RWPE2 (cell line): ENCODE measurements at regions not wholly inside any gene's neighbourhood (a gene's known extent, or its start where the extent isn't known, plus 50 kb on each side); places are given as distances from the start of the nearest gene placed in this dataset.

Experiments
- ATAC-seq: fragments of 200-7000 bp; cut with Tn5 transposase; 3 replicates; pipeline ENCODE4 v1.9.1; 2021; ENCODE audit warnings: low read depth
- DNase-seq: peaks from one replicate; pipeline ENCODE4 v3.0.0-alpha.2; 2020; ENCODE audit warnings: low spot score
- H3K27ac ChIP-seq: fragments of 450-650 bp; 2 replicates; pipeline ENCODE4 v1.5.1; 2017; ENCODE audit warnings: mild to moderate bottlenecking; ENCODE audit not compliant: poor library complexity, severe bottlenecking
- H3K27me3 ChIP-seq: fragments of 250-450 bp; sonication (Bioruptor Pico); 2 replicates; pipeline ENCODE4 v1.5.1; 2021; ENCODE audit warnings: mild to moderate bottlenecking, moderate library complexity; ENCODE audit not compliant: insufficient read depth, poor library complexity, severe bottlenecking
- H3K36me3 ChIP-seq: fragments of 250-450 bp; sonication (Bioruptor Pico); 2 replicates; pipeline ENCODE4 v1.5.1; 2020; ENCODE audit warnings: low read depth, mild to moderate bottlenecking, moderate library complexity
- H3K4me1 ChIP-seq: fragments of 250-450 bp; sonication (Bioruptor Pico); 2 replicates; pipeline ENCODE4 v1.5.1; 2021; ENCODE audit warnings: mild to moderate bottlenecking, moderate library complexity; ENCODE audit not compliant: insufficient read depth, poor library complexity, severe bottlenecking
- H3K4me3 ChIP-seq: fragments of 250-450 bp; sonication (Bioruptor Pico); 2 replicates; pipeline ENCODE4 v1.5.1; 2021; ENCODE audit warnings: mild to moderate bottlenecking, moderate library complexity; ENCODE audit not compliant: severe bottlenecking
- H3K9me3 ChIP-seq: fragments of 250-450 bp; sonication (Bioruptor Pico); 2 replicates; pipeline ENCODE4 v1.5.1; 2021; ENCODE audit warnings: mild to moderate bottlenecking, moderate library complexity; ENCODE audit not compliant: severe bottlenecking
- CTCF ChIP-seq: fragments of 450-650 bp; IDR thresholded peaks from one replicate; pipeline ENCODE4 v1.5.1; 2017; ENCODE audit warnings: mild to moderate bottlenecking, moderate library complexity; ENCODE audit not compliant: poor library complexity, severe bottlenecking

GRCh38 chrX:39938466-39938865 is 159.3 kb downstream of the BCOR start:
- ATAC-seq, result no peak
- Histone ChIP-seq H3K4me3 (no peak overlapping the region), H3K27me3 (no peaks in the 10 kb centered on the region), H3K9me3 (no peaks in the 10 kb centered on the region), H3K36me3 (no peaks in the 10 kb centered on the region), H3K27ac (no peak overlapping the region), H3K4me1 (no peaks in the 10 kb centered on the region)
- no peak for DNase-seq
- TF ChIP-seq CTCF, result no peak

DNA sequence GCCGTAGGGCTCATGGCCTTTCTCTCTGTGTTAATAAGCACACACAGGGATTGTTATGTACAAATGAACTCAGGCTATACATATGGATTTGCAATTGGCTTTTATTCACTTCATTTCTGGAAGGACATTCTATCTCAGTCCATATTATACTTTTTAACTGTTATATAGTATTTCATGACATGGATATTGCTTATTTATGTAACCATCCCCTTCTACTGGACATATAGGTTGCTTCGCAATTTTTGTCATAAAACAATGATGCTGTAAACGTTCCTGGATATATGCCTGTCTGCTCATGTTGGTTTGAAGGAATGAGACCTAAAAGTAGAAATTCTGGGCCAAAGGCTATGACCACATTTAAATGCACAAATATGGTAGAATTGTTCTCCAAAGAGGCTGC is 158.1 kb downstream of the BCOR start:
- ATAC-seq, result no peak
- H3K4me1 ChIP-seq, result no peaks in the 10 kb centered on the region
- TF ChIP-seq CTCF, result no peak
- no peaks in the 10 kb centered on the region for H3K9me3 ChIP-seq
- H3K27ac ChIP-seq, result no peak overlapping the region
- no peak for DNase-seq
- H3K36me3 ChIP-seq, result no peaks in the 10 kb centered on the region
- no peaks in the 10 kb centered on the region for H3K27me3 ChIP-seq
- no peak overlapping the region for H3K4me3 ChIP-seq

DNA sequence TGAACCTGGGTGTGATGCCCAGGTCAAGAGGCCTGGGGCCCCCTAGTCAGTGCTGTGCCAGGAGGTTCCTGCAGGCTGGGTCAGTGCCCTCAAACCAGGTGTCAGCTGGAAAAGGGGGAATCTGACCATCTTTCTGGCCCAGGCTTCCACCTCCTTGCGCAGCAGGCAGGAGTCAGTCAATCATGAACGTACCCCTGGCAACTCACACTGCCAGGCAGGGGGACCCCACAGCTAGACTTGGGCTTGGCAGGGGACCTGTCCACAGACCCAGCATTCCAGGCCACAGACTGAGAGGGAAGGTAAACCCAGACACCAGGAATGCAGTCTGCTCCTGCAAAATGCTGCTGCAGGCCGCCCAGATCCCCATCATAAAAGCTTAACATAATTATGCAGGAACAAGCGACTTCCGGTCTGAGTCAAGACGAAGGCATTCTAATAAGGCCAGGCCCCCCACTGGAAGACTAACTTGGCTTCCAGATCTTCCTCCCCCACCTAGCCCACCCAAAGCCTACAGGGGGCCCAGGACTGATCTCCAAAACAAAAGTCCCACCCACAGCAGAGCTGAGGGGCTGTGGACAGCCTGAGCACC is 156.3 kb downstream of the BCOR start:
- no peak for ATAC-seq
- Histone ChIP-seq H3K4me3 (no peak overlapping the region), H3K27ac (no peak overlapping the region), H3K36me3 (no peaks in the 10 kb centered on the region), H3K27me3 (no peaks in the 10 kb centered on the region), H3K4me1 (no peaks in the 10 kb centered on the region), H3K9me3 (no peaks in the 10 kb centered on the region)
- TF ChIP-seq CTCF, result no peak
- DNase-seq, result no peak

DNA sequence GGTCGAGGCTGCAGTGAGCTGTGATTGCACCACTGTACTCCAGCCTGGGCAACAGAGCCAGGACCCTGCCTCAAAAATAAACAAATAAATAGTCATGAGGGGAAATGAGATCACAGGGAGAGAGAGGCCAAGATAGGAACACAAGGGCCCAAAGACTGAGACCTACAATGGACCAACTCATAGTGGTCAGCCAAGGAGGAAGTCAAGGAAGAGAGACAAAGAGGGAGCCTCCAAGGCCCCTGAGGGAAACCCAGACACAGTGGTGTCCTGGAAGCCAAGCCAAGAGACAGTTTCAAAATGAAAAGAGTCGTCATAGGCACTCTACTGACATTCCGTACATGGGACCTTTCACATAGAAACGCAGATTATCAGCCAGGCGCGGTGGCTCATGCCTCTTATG is 153.3 kb downstream of the BCOR start:
- Histone ChIP-seq H3K9me3 (no peaks in the 10 kb centered on the region), H3K27me3 (no peaks in the 10 kb centered on the region), H3K4me1 (no peaks in the 10 kb centered on the region), H3K4me3 (no peak overlapping the region), H3K27ac (no peak overlapping the region), H3K36me3 (no peaks in the 10 kb centered on the region)
- ATAC-seq, result no peak
- no peak for DNase-seq
- no peak for TF ChIP-seq CTCF

- Histone ChIP-seq H3K27ac (no peak overlapping the region), H3K4me1 (no peaks in the 10 kb centered on the region), H3K36me3 (no peaks in the 10 kb centered on the region), H3K9me3 (no peaks in the 10 kb centered on the region), H3K4me3 (no peak overlapping the region), H3K27me3 (no peaks in the 10 kb centered on the region)
- no peak for DNase-seq
- TF ChIP-seq CTCF, result no peak
- no peak for ATAC-seq
These were observed 152.0 kb downstream of the BCOR start for GRCh38 chrX:39945709-39946108.
